ENCODE measurements at regions not wholly inside any gene's neighbourhood (a gene's known extent, or its start where the extent isn't known, plus 50 kb on each side); places are given as distances from the start of the nearest gene placed in this dataset.

GRCh38 chr1:82499022-82499421, 698.3 kb downstream of the ADGRL2 start:
- DNase-seq (ENCODE audit: low spot score in 2 of 2), result no peak
- Histone ChIP-seq H3K4me3 (no peak overlapping the region), H3K36me3 (no peaks in the 10 kb centered on the region), H3K27me3 (no peaks in the 10 kb centered on the region), H3K27ac (no peak overlapping the region), H3K4me1 (peaks cover 2% of the 10 kb centered on the region), H3K9me3 (peaks cover 3% of the 10 kb centered on the region)
- TF ChIP-seq POLR2AphosphoS5 (IDR thresholded peaks at IDR 0.05) (no peak), EP300 (IDR thresholded peaks at IDR 0.05) (no peak), POLR2A (IDR thresholded peaks at IDR 0.05) (no peak), CTCF (IDR thresholded peaks at IDR 0.05) (no peak)

- peaks cover 5% of the 10 kb centered on the region for H3K9me3 ChIP-seq
- H3K4me1 ChIP-seq, result no peaks in the 10 kb centered on the region
- WGBS, result 81% methylated on average over 3 of the region's 3 CpGs
- H3K4me3 ChIP-seq, result no peak overlapping the region
- no peak overlapping the region for H3K27ac ChIP-seq
- H3K36me3 ChIP-seq, result no peaks in the 10 kb centered on the region
- no peak for DNase-seq (ENCODE audit: low spot score in 2 of 2)
- no peak for TF ChIP-seq EP300 (IDR thresholded peaks at IDR 0.05)
- TF ChIP-seq CTCF (IDR thresholded peaks at IDR 0.05), result no peak
- no peak for TF ChIP-seq POLR2A (IDR thresholded peaks at IDR 0.05)
- TF ChIP-seq POLR2AphosphoS5 (IDR thresholded peaks at IDR 0.05), result no peak
- no peaks in the 10 kb centered on the region for H3K27me3 ChIP-seq
These were observed 693.4 kb downstream of the ADGRL2 start for GRCh38 chr1:82494117-82494516.

- DNase-seq (ENCODE audit: low spot score in 2 of 2), result no peak
- no peaks in the 10 kb centered on the region for H3K27me3 ChIP-seq
- WGBS, result 67% methylated on average over 2 of the region's 2 CpGs
- peaks cover 5% of the 10 kb centered on the region for H3K9me3 ChIP-seq
- H3K4me1 ChIP-seq, result no peaks in the 10 kb centered on the region
- no peak overlapping the region for H3K27ac ChIP-seq
- no peaks in the 10 kb centered on the region for H3K36me3 ChIP-seq
- TF ChIP-seq EP300 (IDR thresholded peaks at IDR 0.05) (no peak), POLR2A (IDR thresholded peaks at IDR 0.05) (no peak)
- H3K4me3 ChIP-seq, result no peak overlapping the region
These were observed 691.4 kb downstream of the ADGRL2 start for GRCh38 chr1:82492159-82492558.

GRCh38 chr1:82491301-82492048, 690.7 kb downstream of the ADGRL2 start:
- 45% methylated on average over 2 of the region's 2 CpGs for WGBS
- Histone ChIP-seq H3K27me3 (no peaks in the 10 kb centered on the region), H3K4me3 (no peak overlapping the region), H3K9me3 (peaks cover 5% of the 10 kb centered on the region), H3K36me3 (no peaks in the 10 kb centered on the region), H3K4me1 (no peaks in the 10 kb centered on the region), H3K27ac (no peak overlapping the region)
- TF ChIP-seq EP300 (IDR thresholded peaks at IDR 0.05) (no peak), CTCF (IDR thresholded peaks at IDR 0.05) (no peak), POLR2A (IDR thresholded peaks at IDR 0.05) (no peak), POLR2AphosphoS5 (IDR thresholded peaks at IDR 0.05) (no peak)
- no peak for DNase-seq (ENCODE audit: low spot score in 2 of 2)

- H3K27me3 ChIP-seq, result no peaks in the 10 kb centered on the region
- H3K4me1 ChIP-seq, result peaks cover 3% of the 10 kb centered on the region
- H3K27ac ChIP-seq, result no peak overlapping the region
- no peak overlapping the region for H3K4me3 ChIP-seq
- 81% methylated on average over 3 of the region's 3 CpGs for WGBS
- no peaks in the 10 kb centered on the region for H3K9me3 ChIP-seq
- TF ChIP-seq POLR2AphosphoS5 (IDR thresholded peaks at IDR 0.05), result no peak
- TF ChIP-seq CTCF (IDR thresholded peaks at IDR 0.05), result no peak
- TF ChIP-seq EP300 (IDR thresholded peaks at IDR 0.05), result no peak
- no peak for TF ChIP-seq POLR2A (IDR thresholded peaks at IDR 0.05)
- no peaks in the 10 kb centered on the region for H3K36me3 ChIP-seq
- DNase-seq (ENCODE audit: low spot score in 2 of 2), result no peak
These were observed 687.0 kb downstream of the ADGRL2 start for GRCh38 chr1:82487778-82488177.

- Histone ChIP-seq H3K27ac (no peak overlapping the region), H3K4me1 (peaks cover 3% of the 10 kb centered on the region), H3K4me3 (no peak overlapping the region), H3K9me3 (no peaks in the 10 kb centered on the region), H3K36me3 (no peaks in the 10 kb centered on the region), H3K27me3 (no peaks in the 10 kb centered on the region)
- DNase-seq (ENCODE audit: low spot score in 2 of 2), result no peak
- TF ChIP-seq EP300 (IDR thresholded peaks at IDR 0.05), result no peak
- TF ChIP-seq POLR2AphosphoS5 (IDR thresholded peaks at IDR 0.05), result no peak
- TF ChIP-seq CTCF (IDR thresholded peaks at IDR 0.05), result no peak
- TF ChIP-seq POLR2A (IDR thresholded peaks at IDR 0.05), result no peak
These were observed 686.2 kb downstream of the ADGRL2 start for GRCh38 chr1:82486969-82487368.

Measured in suprapubic skin (tissue), 4 donors.